HCT116 (cell line): ENCODE measurements at regions not wholly inside any gene's neighbourhood (a gene's known extent, or its start where the extent isn't known, plus 50 kb on each side); places are given as distances from the start of the nearest gene placed in this dataset.

Source experiments
- ATAC-seq: fragments of 200-7000 bp; cut with Tn5 transposase; 2 replicates; pipeline ENCODE4 v1.9.1; 2020; ENCODE audit warnings: mild to moderate bottlenecking, moderate library complexity
- BruUV-seq: library from RNA; stranded (reverse); fragments of 400-500 nt; replicated peaks from 2 replicates; lab custom pipeline; 2021; lab: Mats Ljungman, UMichigan
- CTCF ChIA-PET: fragments of 300-600 bp; sonication (Branson Sonifier 250); formaldehyde crosslinking; loops from one replicate; lab custom pipeline; 2021; ENCODE audit warnings: antibody characterized with exemption; lab: Charles Lee
- POLR2A ChIA-PET: fragments of 300-600, 350-600 bp; sonication (Branson Sonifier 250); formaldehyde crosslinking; loops from one replicate; lab custom pipeline; 2021; ENCODE audit warnings: antibody characterized with exemption; lab: Charles Lee
- RAD21 ChIA-PET, 2 experiments: fragments of 300-600 bp; sonication (Branson Sonifier 250); formaldehyde crosslinking; loops; one replicate each; lab custom pipeline; 2023; ENCODE audit warnings: low total read pairs in 2 of 2; ENCODE audit not compliant: uncharacterized antibody in 2 of 2, unreplicated experiment in 2 of 2, low non-redundant PET in 1 of 2; lab: Charles Lee
- DNase-seq: peaks from one replicate; pipeline ENCODE4 v3.0.0-alpha.2; 2010; ENCODE audit warnings: low read depth, low spot score
- H2AFZ ChIP-seq: fragments of 200-600 bp; shearing (Covaris generic), sonication (generic); 2 replicates; pipeline ENCODE4 v1.6.1; 2017; ENCODE audit warnings: low read depth, mixed run types, mixed read lengths, antibody characterized with exemption, low read length; ENCODE audit not compliant: poor library complexity, severe bottlenecking
- H3K27ac ChIP-seq: 2 replicates; pipeline ENCODE4 v1.5.1; 2012; ENCODE audit warnings: low read depth, low read length
- H3K27me3 ChIP-seq: fragments of 200-600 bp; sonication (generic); 2 replicates; pipeline ENCODE4 v1.6.1; 2016; ENCODE audit warnings: mixed run types, low read length, mixed read lengths; ENCODE audit not compliant: insufficient read depth
- H3K36me3 ChIP-seq, 2 experiments: fragments of 200-500 bp in 1 of 2; fragments of 200-600 bp in 1 of 2; sonication (Bioruptor generic) in 1 of 2; sonication (generic) in 1 of 2; 2 replicates each; pipeline versions ENCODE4 v1.5.1 to v1.6.1; 2014 to 2016; ENCODE audit warnings: low read length in 2 of 2, inconsistent platforms in 1 of 2, mixed read lengths in 1 of 2, mixed run types in 1 of 2; ENCODE audit not compliant: insufficient read depth in 2 of 2, control insufficient read depth in 1 of 2
- H3K4me1 ChIP-seq, 2 experiments: fragments of 200-600 bp in 1 of 2; sonication (generic) in 1 of 2; 2 replicates each; pipeline versions ENCODE4 v1.5.1 to v1.6.1; 2012 to 2017; ENCODE audit warnings: low read length in 2 of 2, inconsistent platforms in 1 of 2, mild to moderate bottlenecking in 1 of 2, mixed read lengths in 1 of 2, mixed run types in 1 of 2, moderate library complexity in 1 of 2; ENCODE audit not compliant: insufficient read depth in 2 of 2, control insufficient read depth in 1 of 2
- H3K4me2 ChIP-seq: fragments of 200-600 bp; sonication (generic); 2 replicates; pipeline ENCODE4 v1.6.1; 2017; ENCODE audit warnings: mixed run types, low read length, mixed read lengths
- H3K4me3 ChIP-seq, 2 experiments: fragments of 200-600 bp in 1 of 2; sonication (generic) in 1 of 2; replicated peaks in 1 of 2; 2 replicates each; pipeline ENCODE4 v1.5.1; 2011 to 2016; ENCODE audit warnings: low read length in 2 of 2, control low read depth in 1 of 2, low read depth in 1 of 2, mild to moderate bottlenecking in 1 of 2, mixed read lengths in 1 of 2, mixed run types in 1 of 2
- H3K79me2 ChIP-seq: fragments of 200-600 bp; sonication (generic); 2 replicates; pipeline ENCODE4 v1.6.1; 2017; ENCODE audit warnings: mild to moderate bottlenecking, mixed run types, low read length, moderate library complexity, mixed read lengths; ENCODE audit not compliant: insufficient read depth
- H3K9ac ChIP-seq: fragments of 200-600 bp; sonication (generic); 2 replicates; pipeline ENCODE4 v1.6.1; 2016; ENCODE audit warnings: low read length, mixed read lengths
- H3K9me2 ChIP-seq: fragments of 200-600 bp; sonication (generic), shearing (Covaris generic); 2 replicates; pipeline ENCODE4 v1.6.1; 2017; ENCODE audit warnings: mixed run types, mild to moderate bottlenecking, moderate library complexity; ENCODE audit not compliant: insufficient read depth
- H3K9me3 ChIP-seq, 2 experiments: fragments of 200-500 bp in 1 of 2; fragments of 200-600 bp in 1 of 2; sonication (Bioruptor generic) in 1 of 2; sonication (generic) in 1 of 2; 2 replicates each; pipeline ENCODE4 v1.6.1; 2014 to 2017; ENCODE audit warnings: low read length in 2 of 2, mixed read lengths in 2 of 2, inconsistent platforms in 1 of 2, low read depth in 1 of 2, mild to moderate bottlenecking in 1 of 2, mixed run types in 1 of 2, moderate library complexity in 1 of 2; ENCODE audit not compliant: control insufficient read depth in 1 of 2, insufficient read depth in 1 of 2
- H4K20me1 ChIP-seq: fragments of 200-600 bp; sonication (generic), shearing (Covaris generic); 2 replicates; pipeline ENCODE4 v1.6.1; 2017; ENCODE audit warnings: mixed run types, mild to moderate bottlenecking, moderate library complexity; ENCODE audit not compliant: insufficient read depth
- CBX3 ChIP-seq: IDR thresholded peaks from 2 replicates; pipeline ENCODE4 v1.6.1; 2012; ENCODE audit warnings: low read depth
- CEBPB ChIP-seq: IDR thresholded peaks from 2 replicates; pipeline ENCODE4 v1.6.1; 2012; ENCODE audit warnings: low read depth
- EGR1 ChIP-seq: IDR thresholded peaks from 2 replicates; pipeline ENCODE4 v1.6.1; 2012; ENCODE audit warnings: low read depth
- ELF1 ChIP-seq: IDR thresholded peaks from 2 replicates; pipeline ENCODE4 v1.6.1; 2012; ENCODE audit warnings: low read depth, borderline replicate concordance
- EZH2 ChIP-seq: fragments of 200-600 bp; sonication (generic); IDR thresholded peaks from 2 replicates; pipeline ENCODE4 v1.6.1; 2017; ENCODE audit warnings: antibody characterized with exemption, mixed run types
- EZH2phosphoT487 ChIP-seq: fragments of 200-600 bp; IDR thresholded peaks from 2 replicates; pipeline ENCODE4 v1.6.1; 2018; ENCODE audit warnings: antibody characterized with exemption, borderline replicate concordance
- FOSL1 ChIP-seq: IDR thresholded peaks from 2 replicates; pipeline ENCODE4 v1.6.1; 2012; ENCODE audit warnings: low read depth
- JUND ChIP-seq: IDR thresholded peaks from 2 replicates; pipeline ENCODE4 v1.6.1; 2012
- RAD21 ChIP-seq: IDR thresholded peaks from 2 replicates; pipeline ENCODE4 v1.6.1; 2012; ENCODE audit warnings: low read depth, mild to moderate bottlenecking
- REST ChIP-seq: IDR thresholded peaks from 2 replicates; pipeline ENCODE4 v1.6.1; 2012; ENCODE audit warnings: low read depth
- SIN3A ChIP-seq: IDR thresholded peaks from 2 replicates; pipeline ENCODE4 v1.6.1; 2012; ENCODE audit warnings: low read depth
- SP1 ChIP-seq: IDR thresholded peaks from 2 replicates; pipeline ENCODE4 v1.6.1; 2012; ENCODE audit warnings: low read depth
- SRF ChIP-seq: IDR thresholded peaks from 2 replicates; pipeline ENCODE4 v1.6.1; 2012; ENCODE audit warnings: low read depth
- TCF7L2 ChIP-seq: IDR thresholded peaks from 2 replicates; pipeline ENCODE4 v1.7.0; 2011; ENCODE audit warnings: borderline replicate concordance, inconsistent platforms; ENCODE audit not compliant: insufficient read depth, insufficient read length; ENCODE audit errors: extremely low read depth
- YY1 ChIP-seq: IDR thresholded peaks from 2 replicates; pipeline ENCODE4 v1.6.1; 2011; ENCODE audit warnings: low read length, low read depth, moderate library complexity, mild to moderate bottlenecking; ENCODE audit not compliant: insufficient replicate concordance; ENCODE audit errors: extremely low read depth
- intact Hi-C: fragments of 100-400 bp; cut with micrococcal nuclease; formaldehyde crosslinking; loops from 2 replicates; pipeline ENCODE4 v1.10.0; 2022
- TF ChIP-seq, protein P1 (sequence below), 3 experiments: fragments of 200-600 bp in 1 of 3; sonication (generic) in 1 of 3; IDR thresholded peaks in 2 of 3; conservative IDR thresholded peaks in 1 of 3; 2 replicates each; pipeline ENCODE4 v1.5.1; 2012 to 2017; ENCODE audit warnings: low read depth in 2 of 3, low read length in 2 of 3, antibody characterized with exemption in 1 of 3, borderline replicate concordance in 1 of 3, control low read depth in 1 of 3, mild to moderate bottlenecking in 1 of 3, mixed read lengths in 1 of 3, mixed run types in 1 of 3, moderate library complexity in 1 of 3; ENCODE audit not compliant: insufficient read depth in 1 of 3
- TF ChIP-seq, protein P2 (sequence below): IDR thresholded peaks from 2 replicates; pipeline ENCODE4 v1.6.1; 2011; ENCODE audit warnings: mild to moderate bottlenecking, low read length, moderate library complexity; ENCODE audit not compliant: insufficient replicate concordance; ENCODE audit errors: extremely low read depth
- TF ChIP-seq, protein P3 (sequence below): IDR thresholded peaks from 2 replicates; pipeline ENCODE4 v1.6.1; 2012

GRCh38 chr7:136174477-136175125 lies 197.4 kb upstream of the MTPN start:
- no peak overlapping the region for H2AFZ ChIP-seq
- DNase-seq (no peak), ATAC-seq (no peak)
- H3K9ac ChIP-seq = no peak overlapping the region
- no peak for TF ChIP-seq ELF1
- TF ChIP-seq JUND = no peak
- TF ChIP-seq, protein P1, sequence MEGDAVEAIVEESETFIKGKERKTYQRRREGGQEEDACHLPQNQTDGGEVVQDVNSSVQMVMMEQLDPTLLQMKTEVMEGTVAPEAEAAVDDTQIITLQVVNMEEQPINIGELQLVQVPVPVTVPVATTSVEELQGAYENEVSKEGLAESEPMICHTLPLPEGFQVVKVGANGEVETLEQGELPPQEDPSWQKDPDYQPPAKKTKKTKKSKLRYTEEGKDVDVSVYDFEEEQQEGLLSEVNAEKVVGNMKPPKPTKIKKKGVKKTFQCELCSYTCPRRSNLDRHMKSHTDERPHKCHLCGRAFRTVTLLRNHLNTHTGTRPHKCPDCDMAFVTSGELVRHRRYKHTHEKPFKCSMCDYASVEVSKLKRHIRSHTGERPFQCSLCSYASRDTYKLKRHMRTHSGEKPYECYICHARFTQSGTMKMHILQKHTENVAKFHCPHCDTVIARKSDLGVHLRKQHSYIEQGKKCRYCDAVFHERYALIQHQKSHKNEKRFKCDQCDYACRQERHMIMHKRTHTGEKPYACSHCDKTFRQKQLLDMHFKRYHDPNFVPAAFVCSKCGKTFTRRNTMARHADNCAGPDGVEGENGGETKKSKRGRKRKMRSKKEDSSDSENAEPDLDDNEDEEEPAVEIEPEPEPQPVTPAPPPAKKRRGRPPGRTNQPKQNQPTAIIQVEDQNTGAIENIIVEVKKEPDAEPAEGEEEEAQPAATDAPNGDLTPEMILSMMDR (IDR thresholded peaks at IDR 0.05 in 2 of 3, conservative IDR thresholded peaks at IDR 0.05 in 1 of 3; ENCODE audit: borderline replicate concordance in 1 of 3, insufficient read depth in 1 of 3, low read depth in 2 of 3, low read length in 2 of 3) = no peak
- no peak for TF ChIP-seq SP1
- TF ChIP-seq EGR1 = no peak
- TF ChIP-seq, protein P2, sequence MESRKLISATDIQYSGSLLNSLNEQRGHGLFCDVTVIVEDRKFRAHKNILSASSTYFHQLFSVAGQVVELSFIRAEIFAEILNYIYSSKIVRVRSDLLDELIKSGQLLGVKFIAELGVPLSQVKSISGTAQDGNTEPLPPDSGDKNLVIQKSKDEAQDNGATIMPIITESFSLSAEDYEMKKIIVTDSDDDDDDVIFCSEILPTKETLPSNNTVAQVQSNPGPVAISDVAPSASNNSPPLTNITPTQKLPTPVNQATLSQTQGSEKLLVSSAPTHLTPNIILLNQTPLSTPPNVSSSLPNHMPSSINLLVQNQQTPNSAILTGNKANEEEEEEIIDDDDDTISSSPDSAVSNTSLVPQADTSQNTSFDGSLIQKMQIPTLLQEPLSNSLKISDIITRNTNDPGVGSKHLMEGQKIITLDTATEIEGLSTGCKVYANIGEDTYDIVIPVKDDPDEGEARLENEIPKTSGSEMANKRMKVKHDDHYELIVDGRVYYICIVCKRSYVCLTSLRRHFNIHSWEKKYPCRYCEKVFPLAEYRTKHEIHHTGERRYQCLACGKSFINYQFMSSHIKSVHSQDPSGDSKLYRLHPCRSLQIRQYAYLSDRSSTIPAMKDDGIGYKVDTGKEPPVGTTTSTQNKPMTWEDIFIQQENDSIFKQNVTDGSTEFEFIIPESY = no peak
- TF ChIP-seq EZH2phosphoT487 = no peak
- no peak for TF ChIP-seq RAD21
- no peak for TF ChIP-seq TCF7L2
- no peak for TF ChIP-seq REST
- no peak for TF ChIP-seq CEBPB
- TF ChIP-seq FOSL1 = no peak
- TF ChIP-seq EZH2 = no peak
- TF ChIP-seq, protein P3, sequence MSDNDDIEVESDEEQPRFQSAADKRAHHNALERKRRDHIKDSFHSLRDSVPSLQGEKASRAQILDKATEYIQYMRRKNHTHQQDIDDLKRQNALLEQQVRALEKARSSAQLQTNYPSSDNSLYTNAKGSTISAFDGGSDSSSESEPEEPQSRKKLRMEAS = no peak
- no peak for TF ChIP-seq YY1
- TF ChIP-seq CBX3 = no peak
- no peak for TF ChIP-seq SRF
- TF ChIP-seq SIN3A = no peak
- H3K4me3 ChIP-seq = no peak overlapping the region
- H3K79me2 ChIP-seq = no peaks in the 10 kb centered on the region
- H3K27ac ChIP-seq = no peak overlapping the region
- no TSS peak for BruUV-seq
- H3K9me2 ChIP-seq = no peaks in the 10 kb centered on the region
- H4K20me1 ChIP-seq = no peaks in the 10 kb centered on the region; the same call in 1 of the 2 replicates
- H3K4me2 ChIP-seq = no peak overlapping the region
- RAD21 ChIA-PET = no interaction called here
- POLR2A ChIA-PET = no interaction called here
- no peaks in the 10 kb centered on the region; the same call in 1 of the 2 replicates for H3K27me3 ChIP-seq
- intact Hi-C loops = no loop called here
- H3K4me1 ChIP-seq = no peaks in the 10 kb centered on the region
- CTCF ChIA-PET = no interaction called here
- H3K9me3 ChIP-seq = no peaks in the 10 kb centered on the region
- H3K36me3 ChIP-seq = no peaks in the 10 kb centered on the region
